C4-2B (cell line): ENCODE measurements at regions not wholly inside any gene's neighbourhood (a gene's known extent, or its start where the extent isn't known, plus 50 kb on each side); places are given as distances from the start of the nearest gene placed in this dataset.
"Not testable (repeated sequence)": the region's sequence is repeated elsewhere in the genome, so short reads cannot be mapped to it uniquely, and the experiment has no call there.

Experiments used
- H3K27ac ChIP-seq: fragments of 450-650 bp; 2 replicates; pipeline ENCODE4 v1.5.1; 2017
- CTCF ChIP-seq: fragments of 450-650 bp; conservative IDR thresholded peaks from 2 replicates; pipeline ENCODE4 v1.5.1; 2017; ENCODE audit warnings: mild to moderate bottlenecking
- ZFX ChIP-seq: fragments of 450-650 bp; IDR thresholded peaks from 2 replicates; pipeline ENCODE4 v1.6.1; 2017

GRCh38 chr5:124957063-124957462 is 210.6 kb upstream of the ZNF608 start:
- no peak for TF ChIP-seq CTCF
- H3K27ac ChIP-seq, result no peak overlapping the region

- TF ChIP-seq CTCF, result no peak
- TF ChIP-seq ZFX, result no peak
- no peak overlapping the region for H3K27ac ChIP-seq
Measured at GRCh38 chr5:124960266-124960665, 213.8 kb upstream of the ZNF608 start.

GRCh38 chr5:124961521-124961920 is 215.1 kb upstream of the ZNF608 start:
- H3K27ac ChIP-seq, result no peak overlapping the region
- no peak for TF ChIP-seq ZFX
- no peak for TF ChIP-seq CTCF

- TF ChIP-seq CTCF, result no peak
- no peak for TF ChIP-seq ZFX
Measured at GRCh38 chr5:124962111-124962510, 215.7 kb upstream of the ZNF608 start.

GRCh38 chr5:124962735-124963134 is 216.3 kb upstream of the ZNF608 start:
- TF ChIP-seq CTCF, result no peak
- no peak for TF ChIP-seq ZFX
- no peak overlapping the region for H3K27ac ChIP-seq

More at GRCh38 chr5:124962111-124962510, 215.7 kb upstream of the ZNF608 start:
- H3K27ac ChIP-seq, result no peak overlapping the region

- H3K27ac ChIP-seq, result no peak overlapping the region
- TF ChIP-seq CTCF (no peak), ZFX (no peak)
Measured at GRCh38 chr5:124963236-124963919, 216.9 kb upstream of the ZNF608 start.

GRCh38 chr5:124966741-124967140 is 220.3 kb upstream of the ZNF608 start:
- H3K27ac ChIP-seq, result not testable (repeated sequence)

GRCh38 chr5:124970381-124970780 is 223.9 kb upstream of the ZNF608 start:
- H3K27ac ChIP-seq, result not testable (repeated sequence)
